HG03139 (cell line): ENCODE measurements at regions not wholly inside any gene's neighbourhood (a gene's known extent, or its start where the extent isn't known, plus 50 kb on each side); places are given as distances from the start of the nearest gene placed in this dataset.

ENCODE experiments used
- ATAC-seq: cut with Tn5 transposase; IDR thresholded peaks from one replicate; pipeline ENCODE4 v1.9.1; 2021; ENCODE audit not compliant: unreplicated experiment

- no peak for ATAC-seq
Measured at GRCh38 chr2:29974086-29974485, 52.7 kb upstream of the ALK start.

- no peak for ATAC-seq
Measured at GRCh38 chr2:29977284-29977683, 55.9 kb upstream of the ALK start.

- ATAC-seq: no peak
Measured at GRCh38 chr2:29981402-29981801, 60.0 kb upstream of the ALK start.

GRCh38 chr2:29983308-29983707, 61.9 kb upstream of the ALK start:
- no peak for ATAC-seq

DNA sequence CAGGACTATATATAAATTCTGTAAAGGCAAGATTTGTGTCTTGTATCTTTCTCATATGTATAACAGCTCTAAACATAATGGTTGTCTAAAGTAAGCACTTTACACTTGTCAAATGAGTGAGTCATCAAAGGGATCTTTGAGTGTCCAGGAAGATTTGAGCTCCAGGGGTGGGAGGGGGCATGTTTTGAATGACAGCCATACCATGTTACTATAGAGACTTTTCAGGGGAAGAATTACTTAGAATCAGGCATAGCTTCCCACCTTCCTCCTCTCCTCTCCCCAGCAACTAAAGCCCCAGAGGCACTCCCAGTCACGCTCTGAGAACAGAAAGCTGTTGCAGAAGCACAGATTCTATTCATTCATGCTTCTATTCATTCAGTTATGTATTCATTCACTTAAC, 65.8 kb upstream of the ALK start:
- ATAC-seq: no peak

GRCh38 chr2:29990129-29990528, 68.7 kb upstream of the ALK start:
- no peak for ATAC-seq

GRCh38 chr2:29991086-29991485, 69.7 kb upstream of the ALK start:
- no peak for ATAC-seq

GRCh38 chr2:29995241-29995640, 73.9 kb upstream of the ALK start:
- ATAC-seq: no peak

GRCh38 chr2:30003128-30003527, 81.7 kb upstream of the ALK start:
- ATAC-seq: no peak

DNA sequence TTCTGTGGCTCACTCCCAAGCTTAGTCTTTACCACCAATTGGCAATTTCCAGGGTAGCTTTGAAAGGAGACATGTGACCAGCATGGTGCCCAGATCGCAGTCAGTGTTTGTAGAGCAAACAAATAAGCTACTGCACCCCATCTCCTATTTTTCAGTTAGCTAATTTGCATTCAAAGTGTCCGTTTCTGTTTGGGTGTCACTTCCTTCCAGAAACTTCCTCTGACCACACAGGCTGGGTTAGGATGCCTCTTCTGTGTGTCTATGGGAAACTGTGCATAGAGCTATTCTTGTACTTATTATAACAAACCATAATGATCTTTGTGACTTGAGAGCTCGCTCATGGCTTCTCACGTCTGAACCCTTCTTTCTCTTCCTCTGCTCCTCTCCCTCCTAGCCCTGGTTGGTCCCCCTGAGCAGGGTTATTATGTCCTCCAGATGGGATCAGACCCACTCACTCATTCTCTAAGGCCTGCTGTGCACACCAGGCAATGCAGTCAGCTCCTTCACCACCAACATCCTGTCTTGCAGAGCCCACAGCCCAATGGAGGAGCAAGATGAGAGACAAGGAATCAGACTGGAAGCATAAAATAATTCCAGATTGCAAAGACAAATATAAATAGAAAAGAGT, 101.2 kb upstream of the ALK start:
- peak; percentile 79 for ATAC-seq

- ATAC-seq: no peak
Measured at GRCh38 chr2:30024281-30024680, 102.9 kb upstream of the ALK start.

DNA sequence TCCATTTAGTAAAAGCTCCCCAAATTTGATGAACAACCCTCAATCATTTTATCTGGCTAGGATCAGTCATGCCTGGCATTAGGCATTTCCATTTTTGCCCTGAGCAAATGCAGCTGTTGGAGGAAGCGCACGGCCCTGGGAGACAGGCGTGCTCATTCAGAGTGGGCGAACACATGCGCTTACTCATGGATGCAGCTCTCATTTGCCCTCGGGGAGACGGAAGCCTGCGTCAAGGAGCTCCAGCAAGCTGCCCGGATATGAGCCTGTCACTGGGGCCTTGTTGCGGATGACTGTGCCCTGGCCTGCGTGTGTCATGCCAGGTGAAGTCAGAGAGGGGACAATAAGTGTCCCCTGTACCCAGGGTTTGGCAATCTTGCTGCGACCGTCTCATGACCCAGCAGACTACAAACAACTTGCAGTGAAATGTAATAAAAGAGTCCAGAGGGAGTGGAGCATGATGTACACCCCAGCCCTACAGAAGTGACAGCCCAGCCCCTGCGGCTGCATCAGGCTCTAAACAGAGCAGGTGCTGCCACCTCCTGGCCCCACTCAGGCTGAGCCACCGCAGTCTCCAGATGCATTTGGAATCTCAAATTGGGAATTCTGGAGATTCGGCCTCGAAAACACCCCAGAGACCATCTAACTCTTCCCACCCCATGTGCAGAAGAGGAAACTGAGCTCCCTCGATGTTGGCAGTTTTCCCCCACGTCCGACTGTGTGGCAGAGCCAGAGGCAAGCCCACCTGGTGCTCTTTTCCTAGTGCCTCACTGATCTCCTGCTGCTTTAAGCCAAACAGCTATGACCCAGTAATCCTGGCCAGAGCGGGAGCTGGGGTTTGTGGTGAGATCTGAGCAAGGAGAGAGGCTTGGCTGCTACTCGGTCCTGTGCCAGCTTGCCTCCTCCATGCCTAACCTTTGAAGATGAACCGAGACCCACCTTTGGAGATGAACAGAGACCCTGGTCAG, 105.0 kb upstream of the ALK start:
- ATAC-seq: no peak

GRCh38 chr2:30029804-30030203, 108.4 kb upstream of the ALK start:
- no peak for ATAC-seq

- no peak for ATAC-seq
Measured at GRCh38 chr2:30030361-30030760, 109.0 kb upstream of the ALK start.

- no peak for ATAC-seq
Measured at GRCh38 chr2:30031184-30031583, 109.8 kb upstream of the ALK start.

DNA sequence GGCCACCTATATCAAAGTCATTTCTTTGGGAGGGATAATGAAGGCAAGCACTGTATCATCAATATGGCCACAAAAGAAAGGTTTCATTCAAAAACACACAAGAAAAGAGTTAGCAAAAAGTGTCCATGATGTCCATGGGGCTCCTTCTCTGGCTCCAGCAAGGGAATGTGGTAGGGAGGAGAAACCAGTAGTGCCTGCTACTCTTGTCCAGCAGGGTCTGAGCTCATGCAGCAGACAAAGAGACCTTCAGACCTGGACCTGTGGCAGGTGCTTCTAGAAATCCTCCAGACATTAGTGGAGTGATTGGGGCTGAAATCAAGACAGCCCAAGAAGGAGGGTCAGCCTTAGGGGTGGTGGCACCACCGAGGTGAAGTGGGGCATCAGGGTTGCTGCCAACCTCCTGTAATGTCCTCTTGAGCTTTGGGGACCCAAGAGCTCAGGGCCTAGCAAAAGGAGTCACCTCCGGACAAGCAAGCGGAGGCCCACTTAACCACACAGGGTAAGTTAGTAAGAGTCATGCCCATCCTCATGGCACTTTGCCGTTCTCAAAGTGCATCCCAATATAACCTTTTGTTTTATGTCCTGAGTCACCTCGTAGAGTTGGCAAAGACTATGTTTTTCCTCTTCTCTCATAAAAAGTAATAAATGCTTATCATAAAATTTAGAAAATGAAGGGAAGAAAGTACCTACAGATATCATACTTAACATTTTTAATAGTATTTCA, 112.6 kb upstream of the YPEL5 start:
- no peak for ATAC-seq

GRCh38 chr2:30037016-30037415, 109.8 kb upstream of the YPEL5 start:
- no peak for ATAC-seq

- ATAC-seq: no peak
Measured at GRCh38 chr2:30038419-30038818, 108.4 kb upstream of the YPEL5 start.

DNA sequence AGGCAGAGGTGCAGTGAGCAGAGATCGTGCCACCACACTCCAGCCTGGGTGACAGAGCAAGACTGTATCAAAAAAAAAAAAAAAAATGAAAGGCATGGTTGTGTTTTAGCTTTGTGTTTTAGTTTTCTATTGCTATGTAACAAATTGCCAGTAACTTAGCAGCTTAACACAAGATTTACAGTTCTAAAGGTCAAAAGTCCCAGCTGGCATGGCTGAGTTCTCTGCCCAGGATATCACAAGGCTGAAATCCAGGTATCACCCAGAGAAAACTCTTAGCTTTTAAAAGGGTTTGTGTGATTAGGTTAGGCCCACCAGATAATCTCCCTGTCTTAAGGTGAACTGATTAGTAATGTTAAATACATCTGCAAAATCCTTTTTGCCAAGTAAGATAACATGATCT, 107.7 kb upstream of the YPEL5 start:
- ATAC-seq: no peak

DNA sequence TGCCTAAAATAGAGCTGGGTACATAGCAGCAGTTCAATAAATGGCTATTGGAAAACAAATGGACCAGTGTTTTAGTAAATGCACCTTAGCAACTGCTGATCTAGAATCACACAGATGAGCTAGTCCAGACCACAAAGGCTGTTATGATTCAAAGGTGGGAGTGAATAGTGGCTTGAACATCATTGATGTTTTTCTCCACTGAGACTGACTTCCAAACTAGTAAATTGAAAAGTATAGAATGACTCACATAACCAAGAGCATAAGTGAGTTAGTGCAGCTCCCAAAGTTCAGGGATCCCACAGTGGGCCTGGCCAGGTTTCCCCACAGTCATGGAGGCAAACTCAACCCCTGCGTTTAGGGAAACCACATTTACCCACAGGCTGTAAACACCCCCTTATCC, 106.7 kb upstream of the YPEL5 start:
- ATAC-seq: no peak

- ATAC-seq: no peak
Measured at GRCh38 chr2:30041884-30042283, 104.9 kb upstream of the YPEL5 start.

- ATAC-seq: no peak
Measured at GRCh38 chr2:30046396-30046795, 100.4 kb upstream of the YPEL5 start.
